GM23338 (cell line): ENCODE measurements at regions not wholly inside any gene's neighbourhood (a gene's known extent, or its start where the extent isn't known, plus 50 kb on each side); places are given as distances from the start of the nearest gene placed in this dataset.

ENCODE experiments used
- ATAC-seq: fragments of 200-7000 bp; cut with Tn5 transposase; 3 replicates; pipeline ENCODE4 v1.9.1; 2020
- DNase-seq: peaks from one replicate; pipeline ENCODE4 v3.0.0-alpha.2; 2015; ENCODE audit warnings: low spot score
- H2AFZ ChIP-seq: fragments of 200-600 bp; sonication (generic); 2 replicates; pipeline ENCODE4 v1.8.0; 2016; ENCODE audit warnings: antibody characterized with exemption, mild to moderate bottlenecking, moderate library complexity
- H3F3A ChIP-seq: fragments of 200-600 bp; sonication (generic); replicated peaks from 2 replicates; pipeline ENCODE4 v1.8.0; 2017; ENCODE audit warnings: antibody characterized with exemption, mixed run types, low read depth
- H3K27ac ChIP-seq: fragments of 200-600 bp; sonication (generic); 2 replicates; pipeline ENCODE4 v1.6.1; 2016; ENCODE audit warnings: low read depth
- H3K27me3 ChIP-seq: fragments of 200-600 bp; sonication (generic); 2 replicates; pipeline ENCODE4 v1.8.0; 2016; ENCODE audit warnings: mild to moderate bottlenecking, mixed run types, moderate library complexity; ENCODE audit not compliant: insufficient read depth
- H3K36me3 ChIP-seq: fragments of 200-600 bp; sonication (generic); 2 replicates; pipeline ENCODE4 v1.8.0; 2016; ENCODE audit warnings: mild to moderate bottlenecking; ENCODE audit not compliant: insufficient read depth
- H3K4me1 ChIP-seq: fragments of 200-600 bp; sonication (generic); 2 replicates; pipeline ENCODE4 v1.8.0; 2016; ENCODE audit warnings: mild to moderate bottlenecking, moderate library complexity; ENCODE audit not compliant: insufficient read depth
- H3K4me2 ChIP-seq: fragments of 200-600 bp; sonication (generic); 2 replicates; pipeline ENCODE4 v1.7.1; 2017; ENCODE audit warnings: mixed run types
- H3K4me3 ChIP-seq: fragments of 200-600 bp; sonication (generic); 2 replicates; pipeline ENCODE4 v1.6.1; 2016; ENCODE audit warnings: mixed run types
- H3K79me2 ChIP-seq: fragments of 200-600 bp; sonication (generic); replicated peaks from 2 replicates; pipeline ENCODE4 v1.8.0; 2017; ENCODE audit warnings: mild to moderate bottlenecking; ENCODE audit not compliant: insufficient read depth
- H3K9me2 ChIP-seq: fragments of 200-600 bp; sonication (generic); 2 replicates; pipeline ENCODE4 v1.8.0; 2017; ENCODE audit not compliant: insufficient read depth
- H4K20me1 ChIP-seq: fragments of 200-600 bp; sonication (generic); replicated peaks from 2 replicates; pipeline ENCODE4 v1.8.0; 2017; ENCODE audit warnings: mild to moderate bottlenecking; ENCODE audit not compliant: insufficient read depth
- H3K27ac Mint-ChIP-seq: 2 replicates; pipeline ENCODE4 v1.8.0; 2020; ENCODE audit warnings: inconsistent platforms, mild to moderate bottlenecking, moderate library complexity, mixed read lengths
- H3K27me3 Mint-ChIP-seq: 3 replicates; pipeline ENCODE4 v1.8.0; 2022; ENCODE audit warnings: low read depth, mild to moderate bottlenecking, moderate library complexity, mixed read lengths, inconsistent platforms; ENCODE audit not compliant: insufficient read depth, poor library complexity
- H3K36me3 Mint-ChIP-seq: 3 replicates; pipeline ENCODE4 v1.8.0; 2021; ENCODE audit warnings: low read depth, mild to moderate bottlenecking, inconsistent platforms, moderate library complexity, mixed read lengths
- H3K4me1 Mint-ChIP-seq: 3 replicates; pipeline ENCODE4 v1.8.0; 2020; ENCODE audit warnings: mild to moderate bottlenecking, inconsistent platforms, mixed read lengths
- H3K4me3 Mint-ChIP-seq: 3 replicates; pipeline ENCODE4 v1.8.0; 2021; ENCODE audit warnings: moderate library complexity, mild to moderate bottlenecking, inconsistent platforms, mixed read lengths
- H3K9me3 Mint-ChIP-seq: 3 replicates; pipeline ENCODE4 v1.8.0; 2020; ENCODE audit warnings: moderate library complexity, mild to moderate bottlenecking, inconsistent platforms, mixed read lengths
- EZH2 ChIP-seq: fragments of 200-600 bp; sonication (generic); IDR thresholded peaks from one replicate; pipeline ENCODE4 v1.8.0; 2017; ENCODE audit warnings: antibody characterized with exemption, mild to moderate bottlenecking, low read depth; ENCODE audit not compliant: unreplicated experiment
- POLR2AphosphoS5 ChIP-seq: IDR thresholded peaks from 2 replicates; pipeline ENCODE4 v1.6.1; 2016; ENCODE audit warnings: antibody characterized with exemption, low read depth
- STAT1 ChIP-seq: IDR thresholded peaks from one replicate; pipeline ENCODE4 v1.6.1; 2016; ENCODE audit warnings: antibody characterized with exemption; ENCODE audit not compliant: unreplicated experiment
- TF ChIP-seq, protein P1 (sequence below): fragments of 250-450 bp; sonication (Bioruptor Pico); IDR thresholded peaks from 2 replicates; pipeline ENCODE4 v1.5.0; 2020; ENCODE audit warnings: mild to moderate bottlenecking, moderate library complexity
- TF ChIP-seq, protein P2 (sequence below), 2 experiments: fragments of 200-600 bp in 1 of 2; sonication (generic) in 1 of 2; conservative IDR thresholded peaks; 2 replicates each; pipeline versions ENCODE4 v1.5.1 to v1.6.1; 2016 to 2017; ENCODE audit warnings: antibody characterized with exemption in 2 of 2, low read depth in 2 of 2, mild to moderate bottlenecking in 2 of 2, moderate library complexity in 1 of 2

DNA sequence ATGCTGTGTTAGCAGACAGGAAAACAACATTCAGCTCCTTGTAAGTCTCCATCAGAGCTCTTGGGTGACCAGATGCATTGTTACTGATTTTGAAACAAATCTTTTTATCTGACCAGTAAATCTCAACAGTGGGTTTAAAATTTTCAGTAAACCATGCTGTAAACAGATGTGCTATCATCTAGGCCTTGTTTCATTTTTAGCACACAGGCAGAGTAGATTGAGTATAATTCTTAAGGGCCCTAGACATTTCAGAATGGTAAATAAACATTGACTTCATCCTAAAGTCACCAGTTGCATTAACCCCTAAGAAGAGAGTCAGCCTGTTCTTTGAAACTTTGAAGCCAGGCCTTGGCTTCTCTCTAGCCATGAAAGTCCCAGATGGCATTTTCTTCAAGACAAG is 237.2 kb upstream of the BMP2 start:
- Mint-ChIP-seq H3K4me1 (peaks cover 3% of the 10 kb centered on the region; the same call in 2 of the 3 replicates), H3K4me3 (no peak overlapping the region), H3K27me3 (no peaks in the 10 kb centered on the region), H3K9me3 (0 out of 3 replicates have a peak, but pooled peaks cover 3% of the 10 kb centered on the region), H3K27ac (no peak overlapping the region), H3K36me3 (no peaks in the 10 kb centered on the region)
- TF ChIP-seq POLR2AphosphoS5, result no peak
- TF ChIP-seq STAT1, result no peak
- no peaks in the 10 kb centered on the region for H4K20me1 ChIP-seq
- no peaks in the 10 kb centered on the region for H3K79me2 ChIP-seq
- DNase-seq, result no peak
- no peaks in the 10 kb centered on the region for H3K36me3 ChIP-seq
- no peak overlapping the region for H2AFZ ChIP-seq
- H3K27me3 ChIP-seq, result no peaks in the 10 kb centered on the region
- H3F3A ChIP-seq, result no peaks in the 10 kb centered on the region
- no peak overlapping the region for H3K4me2 ChIP-seq
- H3K9me2 ChIP-seq, result peaks cover 11% of the 10 kb centered on the region; the same call in 1 of the 2 replicates
- no peak overlapping the region for H3K4me3 ChIP-seq
- no peak for ATAC-seq
- H3K4me1 ChIP-seq, result no peaks in the 10 kb centered on the region
- no peak overlapping the region for H3K27ac ChIP-seq

DNA sequence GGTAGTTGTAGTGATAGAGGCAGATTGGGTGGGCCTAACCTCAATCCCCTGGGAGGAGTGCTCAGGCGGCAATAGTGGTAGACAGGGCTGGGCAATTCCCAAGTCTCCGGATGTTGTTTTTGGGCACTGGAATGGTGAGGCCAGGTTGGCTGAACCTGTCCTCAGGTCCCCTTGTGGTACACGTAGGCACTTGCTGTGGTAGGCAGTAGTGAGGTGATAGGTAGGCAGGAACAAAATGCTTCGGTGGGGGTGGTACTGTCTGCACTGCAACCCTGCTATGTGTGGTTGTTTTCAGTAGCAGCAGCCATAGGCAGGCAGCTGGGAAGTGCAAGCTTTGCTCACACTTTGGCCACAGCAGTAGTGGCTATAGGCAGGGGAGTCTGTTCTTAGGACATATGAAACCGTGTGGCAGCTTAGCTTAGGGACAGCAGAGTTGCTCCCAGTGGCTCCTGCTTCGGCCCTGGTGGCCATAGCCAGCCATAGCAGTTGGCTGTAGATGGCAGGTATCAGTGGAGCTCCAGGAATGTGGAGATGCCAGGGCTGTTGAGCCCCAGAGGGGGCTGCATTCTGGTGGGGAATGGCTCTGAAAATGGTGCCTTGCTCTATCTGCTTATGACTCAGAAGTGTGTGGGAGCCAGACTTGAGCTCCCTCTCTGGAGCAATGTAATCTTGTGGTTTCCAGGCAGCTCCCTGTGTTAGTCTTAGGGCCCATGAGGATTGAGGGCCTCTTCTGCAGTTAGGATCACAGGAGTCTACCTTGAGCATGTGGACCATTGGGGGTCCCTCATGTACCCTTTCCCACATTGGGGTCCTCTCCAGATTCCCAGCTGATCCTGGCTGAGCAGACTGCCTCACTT is 241.8 kb upstream of the BMP2 start:
- Histone ChIP-seq H2AFZ (peak overlapping the region; percentile 63; the same call in 1 of the 2 replicates), H3K27ac (no peak overlapping the region), H3K4me2 (no peak overlapping the region), H3K4me1 (no peaks in the 10 kb centered on the region), H4K20me1 (no peaks in the 10 kb centered on the region), H3K36me3 (no peaks in the 10 kb centered on the region), H3K9me2 (peaks cover 15% of the 10 kb centered on the region), H3K4me3 (no peak overlapping the region), H3K27me3 (no peaks in the 10 kb centered on the region), H3F3A (no peaks in the 10 kb centered on the region), H3K79me2 (no peaks in the 10 kb centered on the region)
- ATAC-seq (peak; percentile 97), DNase-seq (peak; percentile 69)
- TF ChIP-seq EZH2, result no peak
- TF ChIP-seq, protein P1, sequence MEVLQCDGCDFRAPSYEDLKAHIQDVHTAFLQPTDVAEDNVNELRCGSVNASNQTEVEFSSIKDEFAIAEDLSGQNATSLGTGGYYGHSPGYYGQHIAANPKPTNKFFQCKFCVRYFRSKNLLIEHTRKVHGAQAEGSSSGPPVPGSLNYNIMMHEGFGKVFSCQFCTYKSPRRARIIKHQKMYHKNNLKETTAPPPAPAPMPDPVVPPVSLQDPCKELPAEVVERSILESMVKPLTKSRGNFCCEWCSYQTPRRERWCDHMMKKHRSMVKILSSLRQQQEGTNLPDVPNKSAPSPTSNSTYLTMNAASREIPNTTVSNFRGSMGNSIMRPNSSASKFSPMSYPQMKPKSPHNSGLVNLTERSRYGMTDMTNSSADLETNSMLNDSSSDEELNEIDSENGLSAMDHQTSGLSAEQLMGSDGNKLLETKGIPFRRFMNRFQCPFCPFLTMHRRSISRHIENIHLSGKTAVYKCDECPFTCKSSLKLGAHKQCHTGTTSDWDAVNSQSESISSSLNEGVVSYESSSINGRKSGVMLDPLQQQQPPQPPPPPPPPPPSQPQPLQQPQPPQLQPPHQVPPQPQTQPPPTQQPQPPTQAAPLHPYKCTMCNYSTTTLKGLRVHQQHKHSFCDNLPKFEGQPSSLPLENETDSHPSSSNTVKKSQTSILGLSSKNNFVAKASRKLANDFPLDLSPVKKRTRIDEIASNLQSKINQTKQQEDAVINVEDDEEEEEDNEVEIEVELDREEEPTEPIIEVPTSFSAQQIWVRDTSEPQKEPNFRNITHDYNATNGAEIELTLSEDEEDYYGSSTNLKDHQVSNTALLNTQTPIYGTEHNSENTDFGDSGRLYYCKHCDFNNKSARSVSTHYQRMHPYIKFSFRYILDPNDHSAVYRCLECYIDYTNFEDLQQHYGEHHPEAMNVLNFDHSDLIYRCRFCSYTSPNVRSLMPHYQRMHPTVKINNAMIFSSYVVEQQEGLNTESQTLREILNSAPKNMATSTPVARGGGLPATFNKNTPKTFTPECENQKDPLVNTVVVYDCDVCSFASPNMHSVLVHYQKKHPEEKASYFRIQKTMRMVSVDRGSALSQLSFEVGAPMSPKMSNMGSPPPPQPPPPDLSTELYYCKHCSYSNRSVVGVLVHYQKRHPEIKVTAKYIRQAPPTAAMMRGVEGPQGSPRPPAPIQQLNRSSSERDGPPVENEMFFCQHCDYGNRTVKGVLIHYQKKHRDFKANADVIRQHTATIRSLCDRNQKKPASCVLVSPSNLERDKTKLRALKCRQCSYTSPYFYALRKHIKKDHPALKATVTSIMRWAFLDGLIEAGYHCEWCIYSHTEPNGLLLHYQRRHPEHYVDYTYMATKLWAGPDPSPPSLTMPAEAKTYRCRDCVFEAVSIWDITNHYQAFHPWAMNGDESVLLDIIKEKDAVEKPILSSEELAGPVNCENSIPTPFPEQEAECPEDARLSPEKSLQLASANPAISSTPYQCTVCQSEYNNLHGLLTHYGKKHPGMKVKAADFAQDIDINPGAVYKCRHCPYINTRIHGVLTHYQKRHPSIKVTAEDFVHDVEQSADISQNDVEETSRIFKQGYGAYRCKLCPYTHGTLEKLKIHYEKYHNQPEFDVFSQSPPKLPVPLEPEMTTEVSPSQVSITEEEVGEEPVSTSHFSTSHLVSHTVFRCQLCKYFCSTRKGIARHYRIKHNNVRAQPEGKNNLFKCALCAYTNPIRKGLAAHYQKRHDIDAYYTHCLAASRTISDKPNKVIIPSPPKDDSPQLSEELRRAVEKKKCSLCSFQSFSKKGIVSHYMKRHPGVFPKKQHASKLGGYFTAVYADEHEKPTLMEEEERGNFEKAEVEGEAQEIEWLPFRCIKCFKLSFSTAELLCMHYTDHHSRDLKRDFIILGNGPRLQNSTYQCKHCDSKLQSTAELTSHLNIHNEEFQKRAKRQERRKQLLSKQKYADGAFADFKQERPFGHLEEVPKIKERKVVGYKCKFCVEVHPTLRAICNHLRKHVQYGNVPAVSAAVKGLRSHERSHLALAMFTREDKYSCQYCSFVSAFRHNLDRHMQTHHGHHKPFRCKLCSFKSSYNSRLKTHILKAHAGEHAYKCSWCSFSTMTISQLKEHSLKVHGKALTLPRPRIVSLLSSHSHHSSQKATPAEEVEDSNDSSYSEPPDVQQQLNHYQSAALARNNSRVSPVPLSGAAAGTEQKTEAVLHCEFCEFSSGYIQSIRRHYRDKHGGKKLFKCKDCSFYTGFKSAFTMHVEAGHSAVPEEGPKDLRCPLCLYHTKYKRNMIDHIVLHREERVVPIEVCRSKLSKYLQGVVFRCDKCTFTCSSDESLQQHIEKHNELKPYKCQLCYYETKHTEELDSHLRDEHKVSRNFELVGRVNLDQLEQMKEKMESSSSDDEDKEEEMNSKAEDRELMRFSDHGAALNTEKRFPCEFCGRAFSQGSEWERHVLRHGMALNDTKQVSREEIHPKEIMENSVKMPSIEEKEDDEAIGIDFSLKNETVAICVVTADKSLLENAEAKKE (CRISPR knock-in tag), result peak; percentile 60; the same call in 1 of the 2 replicates
- TF ChIP-seq, protein P2, sequence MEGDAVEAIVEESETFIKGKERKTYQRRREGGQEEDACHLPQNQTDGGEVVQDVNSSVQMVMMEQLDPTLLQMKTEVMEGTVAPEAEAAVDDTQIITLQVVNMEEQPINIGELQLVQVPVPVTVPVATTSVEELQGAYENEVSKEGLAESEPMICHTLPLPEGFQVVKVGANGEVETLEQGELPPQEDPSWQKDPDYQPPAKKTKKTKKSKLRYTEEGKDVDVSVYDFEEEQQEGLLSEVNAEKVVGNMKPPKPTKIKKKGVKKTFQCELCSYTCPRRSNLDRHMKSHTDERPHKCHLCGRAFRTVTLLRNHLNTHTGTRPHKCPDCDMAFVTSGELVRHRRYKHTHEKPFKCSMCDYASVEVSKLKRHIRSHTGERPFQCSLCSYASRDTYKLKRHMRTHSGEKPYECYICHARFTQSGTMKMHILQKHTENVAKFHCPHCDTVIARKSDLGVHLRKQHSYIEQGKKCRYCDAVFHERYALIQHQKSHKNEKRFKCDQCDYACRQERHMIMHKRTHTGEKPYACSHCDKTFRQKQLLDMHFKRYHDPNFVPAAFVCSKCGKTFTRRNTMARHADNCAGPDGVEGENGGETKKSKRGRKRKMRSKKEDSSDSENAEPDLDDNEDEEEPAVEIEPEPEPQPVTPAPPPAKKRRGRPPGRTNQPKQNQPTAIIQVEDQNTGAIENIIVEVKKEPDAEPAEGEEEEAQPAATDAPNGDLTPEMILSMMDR (conservative IDR thresholded peaks at IDR 0.05; ENCODE audit: low read depth in 2 of 2), result peak; percentile 31 to 47; a peak in 3 of 4 replicates
- no peak overlapping the region for H3K4me3 Mint-ChIP-seq
- H3K36me3 Mint-ChIP-seq, result no peaks in the 10 kb centered on the region
- H3K27ac Mint-ChIP-seq, result no peak overlapping the region
- H3K27me3 Mint-ChIP-seq, result no peaks in the 10 kb centered on the region
- H3K9me3 Mint-ChIP-seq, result peaks cover 7% of the 10 kb centered on the region; the same call in 1 of the 3 replicates
- no peaks in the 10 kb centered on the region for H3K4me1 Mint-ChIP-seq
